ENCODE measurements at regions not wholly inside any gene's neighbourhood (a gene's known extent, or its start where the extent isn't known, plus 50 kb on each side); places are given as distances from the start of the nearest gene placed in this dataset.

DNA sequence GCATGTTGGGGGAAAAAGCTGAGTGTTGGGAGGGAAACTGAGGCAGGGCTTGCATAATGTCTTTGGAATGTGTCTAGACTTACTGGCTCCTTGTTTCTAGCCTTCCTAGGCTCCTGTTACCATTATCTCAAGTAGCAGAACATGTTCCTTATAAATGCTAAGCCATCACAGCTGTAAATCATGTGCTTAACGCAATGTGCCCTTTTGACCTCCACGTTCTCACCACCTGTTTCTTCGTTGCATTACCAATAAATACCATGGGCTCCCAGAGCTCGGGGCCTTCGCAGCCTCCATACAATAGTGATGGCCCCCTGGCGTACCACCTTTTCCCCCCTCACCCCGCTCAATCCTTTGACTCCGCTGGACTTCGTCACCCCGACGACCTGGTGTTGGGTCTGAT, 54.0 kb upstream of the CWC22 start:
- TF ChIP-seq, protein P1, sequence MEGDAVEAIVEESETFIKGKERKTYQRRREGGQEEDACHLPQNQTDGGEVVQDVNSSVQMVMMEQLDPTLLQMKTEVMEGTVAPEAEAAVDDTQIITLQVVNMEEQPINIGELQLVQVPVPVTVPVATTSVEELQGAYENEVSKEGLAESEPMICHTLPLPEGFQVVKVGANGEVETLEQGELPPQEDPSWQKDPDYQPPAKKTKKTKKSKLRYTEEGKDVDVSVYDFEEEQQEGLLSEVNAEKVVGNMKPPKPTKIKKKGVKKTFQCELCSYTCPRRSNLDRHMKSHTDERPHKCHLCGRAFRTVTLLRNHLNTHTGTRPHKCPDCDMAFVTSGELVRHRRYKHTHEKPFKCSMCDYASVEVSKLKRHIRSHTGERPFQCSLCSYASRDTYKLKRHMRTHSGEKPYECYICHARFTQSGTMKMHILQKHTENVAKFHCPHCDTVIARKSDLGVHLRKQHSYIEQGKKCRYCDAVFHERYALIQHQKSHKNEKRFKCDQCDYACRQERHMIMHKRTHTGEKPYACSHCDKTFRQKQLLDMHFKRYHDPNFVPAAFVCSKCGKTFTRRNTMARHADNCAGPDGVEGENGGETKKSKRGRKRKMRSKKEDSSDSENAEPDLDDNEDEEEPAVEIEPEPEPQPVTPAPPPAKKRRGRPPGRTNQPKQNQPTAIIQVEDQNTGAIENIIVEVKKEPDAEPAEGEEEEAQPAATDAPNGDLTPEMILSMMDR (IDR thresholded peaks at IDR 0.05), result no peak
- TF ChIP-seq POLR2A (IDR thresholded peaks at IDR 0.05), result no peak

All from lower leg skin (tissue), 3 donors.